ENCODE measurements at regions not wholly inside any gene's neighbourhood (a gene's known extent, or its start where the extent isn't known, plus 50 kb on each side); places are given as distances from the start of the nearest gene placed in this dataset.

DNA sequence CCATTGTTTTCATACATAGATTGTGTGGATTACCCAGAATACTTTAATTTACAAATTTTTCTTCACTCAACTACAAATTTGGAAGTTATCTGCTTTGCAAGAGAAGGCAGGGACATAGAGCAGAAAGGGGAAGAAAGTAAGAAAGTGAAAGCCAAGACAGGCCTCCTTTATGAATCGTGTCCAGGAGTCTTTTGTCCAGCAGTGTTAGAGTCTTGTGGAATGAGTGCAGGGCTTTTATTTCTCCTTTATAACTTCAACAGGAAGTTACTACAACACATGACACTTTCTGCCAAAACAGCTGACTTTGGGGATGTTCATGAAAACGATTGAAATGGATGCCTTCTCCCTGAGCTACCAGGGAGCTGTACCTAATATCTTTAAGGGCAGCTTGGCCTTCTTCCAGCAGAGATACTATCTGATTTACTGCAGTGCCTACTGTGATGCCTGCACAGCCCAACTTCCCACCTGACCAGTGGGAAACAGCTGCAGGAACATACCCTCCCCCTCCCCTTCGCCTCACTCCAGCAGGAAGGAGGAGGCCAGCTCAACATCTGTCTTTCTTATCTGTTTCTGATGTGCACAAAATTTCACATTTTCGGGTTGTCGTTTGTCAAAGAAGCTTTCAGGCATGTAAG lies 557.7 kb upstream of the SLIT2 start:
- ATAC-seq (no peak), DNase-seq (no peak)
- TF ChIP-seq, protein P1, sequence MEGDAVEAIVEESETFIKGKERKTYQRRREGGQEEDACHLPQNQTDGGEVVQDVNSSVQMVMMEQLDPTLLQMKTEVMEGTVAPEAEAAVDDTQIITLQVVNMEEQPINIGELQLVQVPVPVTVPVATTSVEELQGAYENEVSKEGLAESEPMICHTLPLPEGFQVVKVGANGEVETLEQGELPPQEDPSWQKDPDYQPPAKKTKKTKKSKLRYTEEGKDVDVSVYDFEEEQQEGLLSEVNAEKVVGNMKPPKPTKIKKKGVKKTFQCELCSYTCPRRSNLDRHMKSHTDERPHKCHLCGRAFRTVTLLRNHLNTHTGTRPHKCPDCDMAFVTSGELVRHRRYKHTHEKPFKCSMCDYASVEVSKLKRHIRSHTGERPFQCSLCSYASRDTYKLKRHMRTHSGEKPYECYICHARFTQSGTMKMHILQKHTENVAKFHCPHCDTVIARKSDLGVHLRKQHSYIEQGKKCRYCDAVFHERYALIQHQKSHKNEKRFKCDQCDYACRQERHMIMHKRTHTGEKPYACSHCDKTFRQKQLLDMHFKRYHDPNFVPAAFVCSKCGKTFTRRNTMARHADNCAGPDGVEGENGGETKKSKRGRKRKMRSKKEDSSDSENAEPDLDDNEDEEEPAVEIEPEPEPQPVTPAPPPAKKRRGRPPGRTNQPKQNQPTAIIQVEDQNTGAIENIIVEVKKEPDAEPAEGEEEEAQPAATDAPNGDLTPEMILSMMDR (IDR thresholded peaks at IDR 0.05 in 4 of 5, conservative IDR thresholded peaks at IDR 0.05 in 1 of 5), result no peak
- no peak for TF ChIP-seq POLR2A (IDR thresholded peaks at IDR 0.05)
- H3K27ac ChIP-seq, result no peak overlapping the region
- in situ Hi-C loops (cut with MboI; ENCODE audit: low sequenced_read_pairs in 4 of 4) (no loop called here), intact Hi-C loops (cut with DNase I; ENCODE audit: low total_unique reads) (no loop called here)
- H3K9me3 ChIP-seq, result no peaks in the 10 kb centered on the region
- H3K36me3 ChIP-seq, result no peaks in the 10 kb centered on the region
- no peaks in the 10 kb centered on the region for H3K27me3 ChIP-seq
- peaks cover 0 to 2% of the 10 kb centered on the region in 2 donors for H3K4me1 ChIP-seq
- H3K4me3 ChIP-seq, result no peak overlapping the region

DNA sequence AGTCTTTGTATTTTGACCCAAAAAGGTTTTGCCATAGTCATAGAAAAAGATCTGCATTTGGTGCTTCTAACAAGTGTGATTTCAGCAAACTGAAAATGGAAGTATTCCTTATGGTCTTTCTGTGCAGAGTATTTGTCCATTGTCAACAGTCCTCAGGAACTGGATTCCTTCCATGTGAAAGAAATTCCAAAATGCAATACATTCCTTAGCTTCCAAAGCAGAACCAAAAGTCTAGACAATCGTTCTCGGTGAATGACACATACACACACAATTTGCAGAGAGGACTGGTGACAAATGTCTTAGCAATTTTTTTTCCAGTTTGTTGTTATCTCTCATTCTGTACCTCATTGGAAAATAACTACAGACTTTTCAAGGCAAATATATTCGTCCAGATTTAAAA lies 562.2 kb upstream of the SLIT2 start:
- Histone ChIP-seq H3K36me3 (no peaks in the 10 kb centered on the region), H3K9me3 (no peaks in the 10 kb centered on the region), H3K4me3 (no peak overlapping the region), H3K27ac (no peak overlapping the region), H3K27me3 (no peaks in the 10 kb centered on the region), H3K4me1 (peaks cover 0 to under 1% of the 10 kb centered on the region in 2 donors)
- ATAC-seq, result no peak
- intact Hi-C loops (cut with DNase I; ENCODE audit: low total_unique reads) (no loop called here), in situ Hi-C loops (cut with MboI; ENCODE audit: low sequenced_read_pairs in 4 of 4) (no loop called here)
- no peak for DNase-seq
- TF ChIP-seq, protein P1 (IDR thresholded peaks at IDR 0.05 in 4 of 5, conservative IDR thresholded peaks at IDR 0.05 in 1 of 5), result no peak
- no peak for TF ChIP-seq POLR2A (IDR thresholded peaks at IDR 0.05)

DNA sequence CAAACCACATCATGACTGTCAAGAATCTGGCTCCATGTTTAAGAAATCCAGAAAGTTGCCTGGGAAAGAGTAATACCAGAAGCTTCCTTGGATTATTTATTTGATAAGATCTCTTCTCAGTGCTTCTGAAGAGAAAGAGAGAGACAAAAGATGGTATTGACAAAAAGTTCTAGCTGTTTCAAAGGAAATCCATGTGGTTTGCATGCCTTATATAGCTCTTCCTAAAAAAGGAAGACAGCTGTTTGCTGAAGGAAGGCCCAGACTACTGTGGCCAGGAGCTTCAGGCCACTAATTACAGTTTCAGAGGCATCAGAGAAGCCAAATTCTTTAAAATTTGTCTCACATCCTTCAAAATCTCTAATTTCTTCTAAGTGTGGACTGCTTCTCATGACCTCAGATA lies 565.2 kb upstream of the SLIT2 start:
- no peaks in the 10 kb centered on the region for H3K27me3 ChIP-seq
- no peak overlapping the region for H3K27ac ChIP-seq
- TF ChIP-seq POLR2A (IDR thresholded peaks at IDR 0.05), result no peak
- TF ChIP-seq, protein P1 (IDR thresholded peaks at IDR 0.05 in 4 of 5, conservative IDR thresholded peaks at IDR 0.05 in 1 of 5), result no peak
- no peak for DNase-seq
- H3K4me3 ChIP-seq, result no peak overlapping the region
- intact Hi-C loops (cut with DNase I; ENCODE audit: low total_unique reads), result no loop called here
- ATAC-seq, result no peak
- no peaks in the 10 kb centered on the region for H3K36me3 ChIP-seq
- no peaks in the 10 kb centered on the region for H3K4me1 ChIP-seq
- no peaks in the 10 kb centered on the region for H3K9me3 ChIP-seq
- in situ Hi-C loops (cut with MboI; ENCODE audit: low sequenced_read_pairs in 4 of 4), result no loop called here

DNA sequence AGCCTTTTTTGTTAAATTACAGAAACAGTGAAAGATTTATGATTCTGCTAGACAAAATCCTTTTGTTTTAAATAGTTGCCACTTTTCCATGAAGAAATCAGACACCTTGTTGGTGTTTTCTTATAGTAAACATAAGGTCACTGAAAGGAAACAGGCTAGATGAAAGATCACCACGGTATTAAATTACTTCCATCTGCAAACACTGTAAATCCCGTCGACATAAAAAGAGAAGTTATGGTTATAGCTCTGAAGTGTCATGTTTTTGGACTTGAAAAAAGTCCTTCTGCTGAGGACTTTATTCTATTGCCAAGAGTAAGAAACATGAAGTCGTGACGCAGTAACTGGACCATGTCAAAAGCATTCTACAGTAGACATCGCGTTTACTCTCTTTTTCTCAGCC lies 567.6 kb upstream of the SLIT2 start:
- no peak for ATAC-seq
- Histone ChIP-seq H3K4me1 (no peaks in the 10 kb centered on the region), H3K4me3 (no peak overlapping the region), H3K9me3 (no peaks in the 10 kb centered on the region), H3K27ac (no peak overlapping the region), H3K27me3 (no peaks in the 10 kb centered on the region), H3K36me3 (no peaks in the 10 kb centered on the region)
- no peak for DNase-seq
- intact Hi-C loops (cut with DNase I; ENCODE audit: low total_unique reads) (no loop called here), in situ Hi-C loops (cut with MboI; ENCODE audit: low sequenced_read_pairs in 4 of 4) (no loop called here)
- TF ChIP-seq POLR2A (IDR thresholded peaks at IDR 0.05), result no peak
- TF ChIP-seq, protein P1 (IDR thresholded peaks at IDR 0.05 in 4 of 5, conservative IDR thresholded peaks at IDR 0.05 in 1 of 5), result no peak

DNA sequence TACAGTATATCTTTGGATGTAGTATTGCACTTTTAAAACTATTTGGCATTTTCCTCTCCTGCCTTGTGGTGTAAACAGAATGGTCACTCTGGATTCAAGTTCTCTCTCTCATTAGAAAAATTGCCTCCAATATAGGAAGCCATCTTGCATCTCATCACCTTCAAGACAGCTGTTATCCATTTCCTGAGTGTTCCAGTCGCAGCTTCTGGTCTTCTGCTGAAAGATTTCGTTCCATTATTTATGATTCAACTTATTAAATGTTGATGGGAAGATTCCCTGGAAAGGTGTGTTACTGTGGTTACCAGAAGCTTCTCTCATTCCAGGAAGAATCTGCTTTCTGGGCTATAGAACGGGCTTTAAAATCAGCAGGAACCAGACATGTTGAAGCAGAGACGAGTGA lies 568.3 kb upstream of the SLIT2 start:
- no peaks in the 10 kb centered on the region for H3K27me3 ChIP-seq
- no peak overlapping the region for H3K4me3 ChIP-seq
- DNase-seq (no peak), ATAC-seq (no peak)
- TF ChIP-seq, protein P1 (IDR thresholded peaks at IDR 0.05 in 4 of 5, conservative IDR thresholded peaks at IDR 0.05 in 1 of 5), result no peak
- no peak for TF ChIP-seq POLR2A (IDR thresholded peaks at IDR 0.05)
- in situ Hi-C loops (cut with MboI; ENCODE audit: low sequenced_read_pairs in 4 of 4), result no loop called here
- no peaks in the 10 kb centered on the region for H3K4me1 ChIP-seq
- no peak overlapping the region for H3K27ac ChIP-seq
- no peaks in the 10 kb centered on the region for H3K9me3 ChIP-seq
- no peaks in the 10 kb centered on the region for H3K36me3 ChIP-seq
- intact Hi-C loops (cut with DNase I; ENCODE audit: low total_unique reads), result no loop called here

All from gastrocnemius medialis (tissue), 4 donors.